KBM-7 (cell line): ENCODE measurements at regions not wholly inside any gene's neighbourhood (a gene's known extent, or its start where the extent isn't known, plus 50 kb on each side); places are given as distances from the start of the nearest gene placed in this dataset.
A peak's percentile ranks its signal among the peaks of the same experiment; 100 is the strongest.
"Not testable (repeated sequence)": the region's sequence is repeated elsewhere in the genome, so short reads cannot be mapped to it uniquely, and the experiment has no call there.

ENCODE experiments used
- DNase-seq: peaks from one replicate; pipeline ENCODE4 v3.0.0-alpha.2; 2015
- in situ Hi-C: fragments of 300-500 bp; cut with MboI; formaldehyde crosslinking; loops from 2 replicates; pipeline ENCODE4 v1.14.3; 2020; ENCODE audit warnings: low sequenced_read_pairs, low pct_unique_long_range_greater_than_20kb, mixed read lengths

GRCh38 chr3:16700651-16701050 is 95.4 kb upstream of the DAZL start:
- in situ Hi-C loops, result no loop called here
- DNase-seq, result no peak

GRCh38 chr3:16704941-16705340 is 99.7 kb upstream of the DAZL start:
- in situ Hi-C loops, result no loop called here
- DNase-seq, result peak; percentile 10

GRCh38 chr3:16707260-16707659 is 102.0 kb upstream of the DAZL start:
- in situ Hi-C loops, result no loop called here
- DNase-seq, result no peak

GRCh38 chr3:16708285-16708684 is 103.1 kb upstream of the DAZL start:
- in situ Hi-C loops, result no loop called here
- DNase-seq, result no peak

- in situ Hi-C loops, DNase-seq: not testable (repeated sequence)
Measured at GRCh38 chr3:16711691-16712090, 106.5 kb upstream of the DAZL start.

- no peak for DNase-seq
- in situ Hi-C loops, result no loop called here
Measured at GRCh38 chr3:16715281-16715680, 110.1 kb upstream of the DAZL start.

GRCh38 chr3:16719426-16719825 is 114.2 kb upstream of the DAZL start:
- no peak for DNase-seq
- in situ Hi-C loops, result no loop called here

GRCh38 chr3:16720367-16720940 is 115.2 kb upstream of the DAZL start:
- DNase-seq, result no peak
- in situ Hi-C loops, result no loop called here

- in situ Hi-C loops, result no loop called here
- no peak for DNase-seq
Measured at GRCh38 chr3:16721494-16721893, 116.3 kb upstream of the DAZL start.

- DNase-seq, result peak; percentile 30
- in situ Hi-C loops, result no loop called here
Measured at GRCh38 chr3:16723978-16724377, 118.8 kb upstream of the DAZL start.

- DNase-seq, result no peak
- in situ Hi-C loops, result no loop called here
Measured at GRCh38 chr3:16724487-16724886, 119.3 kb upstream of the DAZL start.

GRCh38 chr3:16725972-16726371 is 120.7 kb upstream of the DAZL start:
- in situ Hi-C loops, result no loop called here

GRCh38 chr3:16728770-16729745 is 123.8 kb upstream of the DAZL start:
- no peak for DNase-seq
- in situ Hi-C loops, result no loop called here

More at GRCh38 chr3:16725972-16726371, 120.7 kb upstream of the DAZL start:
- no peak for DNase-seq

- no peak for DNase-seq
- in situ Hi-C loops, result no loop called here
Measured at GRCh38 chr3:16738451-16738850, 133.2 kb upstream of the DAZL start.

- in situ Hi-C loops, result no loop called here
- DNase-seq, result no peak
Measured at GRCh38 chr3:16739541-16740105, 134.4 kb upstream of the DAZL start.

GRCh38 chr3:16740515-16740914 is 135.3 kb upstream of the DAZL start:
- DNase-seq, result no peak
- in situ Hi-C loops, result no loop called here

GRCh38 chr3:16741103-16741758 is 136.0 kb upstream of the DAZL start:
- no peak for DNase-seq
- in situ Hi-C loops, result no loop called here

- DNase-seq, result no peak
- in situ Hi-C loops, result no loop called here
Measured at GRCh38 chr3:16741890-16742289, 136.7 kb upstream of the DAZL start.

- in situ Hi-C loops, result no loop called here
Measured at GRCh38 chr3:16743276-16743675, 138.1 kb upstream of the DAZL start.

More at GRCh38 chr3:16743276-16743675, 138.1 kb upstream of the DAZL start:
- DNase-seq, result no peak
